ENCODE measurements at regions not wholly inside any gene's neighbourhood (a gene's known extent, or its start where the extent isn't known, plus 50 kb on each side); places are given as distances from the start of the nearest gene placed in this dataset.

GRCh38 chr14:62455446-62455845 lies 589.8 kb downstream of the KCNH5 start:
- 79% methylated on average over 3 of the region's 3 CpGs for WGBS
- Histone ChIP-seq H3K4me3 (ENCODE audit: low read depth in 1 of 3, low read length in 3 of 3) (no peak overlapping the region), H3K27me3 (ENCODE audit: control insufficient read depth in 4 of 4, insufficient read depth in 4 of 4, low read length in 3 of 4) (no peaks in the 10 kb centered on the region), H3K9ac (ENCODE audit: low read depth in 1 of 2, low read length in 2 of 2) (no peak overlapping the region), H3K36me3 (ENCODE audit: control insufficient read depth in 4 of 4, insufficient read depth in 3 of 4, low read depth in 1 of 4, low read length in 3 of 4) (no peaks in the 10 kb centered on the region), H3K4me1 (ENCODE audit: control insufficient read depth in 4 of 4, insufficient read depth in 4 of 4, low read length in 3 of 4) (no peaks in the 10 kb centered on the region), H3K27ac (ENCODE audit: low read depth in 1 of 2, low read length in 2 of 2) (no peak overlapping the region), H3K9me3 (ENCODE audit: control insufficient read depth in 4 of 4, low read length in 3 of 4) (peaks cover 0 to 3% (median 0%) of the 10 kb centered on the region in 4 donors)
- no peak for DNase-seq (ENCODE audit: low spot score)
- no peak for TF ChIP-seq HNF4A (conservative IDR thresholded peaks at IDR 0.05)
- no peak for TF ChIP-seq GABPA (IDR thresholded peaks at IDR 0.05 in 1 of 2, conservative IDR thresholded peaks at IDR 0.05 in 1 of 2)
- no peak for TF ChIP-seq JUND (IDR thresholded peaks at IDR 0.05)
- TF ChIP-seq FOXA1 (IDR thresholded peaks at IDR 0.05): no peak
- no peak for TF ChIP-seq EGR1 (IDR thresholded peaks at IDR 0.05; ENCODE audit: low read depth in 2 of 2)
- TF ChIP-seq, protein P1, sequence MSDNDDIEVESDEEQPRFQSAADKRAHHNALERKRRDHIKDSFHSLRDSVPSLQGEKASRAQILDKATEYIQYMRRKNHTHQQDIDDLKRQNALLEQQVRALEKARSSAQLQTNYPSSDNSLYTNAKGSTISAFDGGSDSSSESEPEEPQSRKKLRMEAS (IDR thresholded peaks at IDR 0.05): no peak
- TF ChIP-seq YY1 (IDR thresholded peaks at IDR 0.05): no peak
- TF ChIP-seq RAD21 (IDR thresholded peaks at IDR 0.05): no peak
- TF ChIP-seq CTCF (IDR thresholded peaks at IDR 0.05; ENCODE audit: low read depth, low read length, missing input control): no peak

DNA sequence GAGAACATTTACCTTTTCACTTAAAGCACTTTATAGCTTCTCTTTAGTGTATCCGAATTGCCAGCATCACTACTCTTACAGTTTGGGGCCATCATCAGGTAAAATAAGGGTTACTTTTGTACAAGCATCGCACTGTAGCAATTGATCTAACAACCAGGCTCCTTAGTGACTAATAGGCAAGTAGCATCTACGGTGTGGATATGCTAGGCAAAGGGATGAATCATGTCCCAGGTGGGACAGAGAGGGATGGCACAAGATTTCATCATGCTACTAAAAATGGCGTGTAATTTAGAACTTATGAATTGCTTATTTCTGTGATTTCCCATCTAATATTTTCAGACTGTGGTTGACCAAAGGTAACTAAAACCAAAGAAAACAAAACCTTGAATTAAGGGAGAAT lies 582.3 kb downstream of the KCNH5 start:
- Histone ChIP-seq H3K27ac (ENCODE audit: low read depth in 1 of 2, low read length in 2 of 2) (no peak overlapping the region), H3K4me3 (ENCODE audit: low read depth in 1 of 3, low read length in 3 of 3) (no peak overlapping the region), H3K4me1 (ENCODE audit: control insufficient read depth in 4 of 4, insufficient read depth in 4 of 4, low read length in 3 of 4) (no peaks in the 10 kb centered on the region), H3K36me3 (ENCODE audit: control insufficient read depth in 4 of 4, insufficient read depth in 3 of 4, low read depth in 1 of 4, low read length in 3 of 4) (no peaks in the 10 kb centered on the region), H3K9ac (ENCODE audit: low read depth in 1 of 2, low read length in 2 of 2) (no peak overlapping the region), H3K9me3 (ENCODE audit: control insufficient read depth in 4 of 4, low read length in 3 of 4) (no peaks in the 10 kb centered on the region), H3K27me3 (ENCODE audit: control insufficient read depth in 4 of 4, insufficient read depth in 4 of 4, low read length in 3 of 4) (no peaks in the 10 kb centered on the region)
- DNase-seq (ENCODE audit: low spot score): no peak
- TF ChIP-seq TAF1 (conservative IDR thresholded peaks at IDR 0.05) (no peak), GABPA (IDR thresholded peaks at IDR 0.05 in 1 of 2, conservative IDR thresholded peaks at IDR 0.05 in 1 of 2) (no peak), EGR1 (IDR thresholded peaks at IDR 0.05; ENCODE audit: low read depth in 2 of 2) (no peak), YY1 (IDR thresholded peaks at IDR 0.05) (no peak), JUND (IDR thresholded peaks at IDR 0.05) (no peak), RAD21 (IDR thresholded peaks at IDR 0.05) (no peak), SP1 (IDR thresholded peaks at IDR 0.05) (no peak), HNF4A (conservative IDR thresholded peaks at IDR 0.05) (no peak), FOXA1 (IDR thresholded peaks at IDR 0.05) (no peak), FOXA2 (IDR thresholded peaks at IDR 0.05) (no peak), NR2F2 (IDR thresholded peaks at IDR 0.05) (no peak), REST (IDR thresholded peaks at IDR 0.05) (no peak), HNF4G (IDR thresholded peaks at IDR 0.05) (no peak)
- TF ChIP-seq, protein P1 (IDR thresholded peaks at IDR 0.05): no peak
- TF ChIP-seq, protein P2, sequence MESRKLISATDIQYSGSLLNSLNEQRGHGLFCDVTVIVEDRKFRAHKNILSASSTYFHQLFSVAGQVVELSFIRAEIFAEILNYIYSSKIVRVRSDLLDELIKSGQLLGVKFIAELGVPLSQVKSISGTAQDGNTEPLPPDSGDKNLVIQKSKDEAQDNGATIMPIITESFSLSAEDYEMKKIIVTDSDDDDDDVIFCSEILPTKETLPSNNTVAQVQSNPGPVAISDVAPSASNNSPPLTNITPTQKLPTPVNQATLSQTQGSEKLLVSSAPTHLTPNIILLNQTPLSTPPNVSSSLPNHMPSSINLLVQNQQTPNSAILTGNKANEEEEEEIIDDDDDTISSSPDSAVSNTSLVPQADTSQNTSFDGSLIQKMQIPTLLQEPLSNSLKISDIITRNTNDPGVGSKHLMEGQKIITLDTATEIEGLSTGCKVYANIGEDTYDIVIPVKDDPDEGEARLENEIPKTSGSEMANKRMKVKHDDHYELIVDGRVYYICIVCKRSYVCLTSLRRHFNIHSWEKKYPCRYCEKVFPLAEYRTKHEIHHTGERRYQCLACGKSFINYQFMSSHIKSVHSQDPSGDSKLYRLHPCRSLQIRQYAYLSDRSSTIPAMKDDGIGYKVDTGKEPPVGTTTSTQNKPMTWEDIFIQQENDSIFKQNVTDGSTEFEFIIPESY (IDR thresholded peaks at IDR 0.05): no peak
- WGBS: 73% methylated on average over 4 of the region's 4 CpGs
